Fibroblast of lung (primary cell): ENCODE measurements at regions not wholly inside any gene's neighbourhood (a gene's known extent, or its start where the extent isn't known, plus 50 kb on each side); places are given as distances from the start of the nearest gene placed in this dataset.

Experiments
- DNase-seq, 2 donors: peaks; one replicate each; pipeline versions ENCODE4 v3.0.0 to v3.0.0-alpha.2; 2010; ENCODE audit warnings: low read depth in 2 of 2
- H2AFZ ChIP-seq: 2 replicates; pipeline ENCODE4 v1.5.1; 2012; ENCODE audit warnings: low read length, control low read depth, inconsistent platforms
- H3K27ac ChIP-seq: 2 replicates; pipeline ENCODE4 v1.5.1; 2011; ENCODE audit warnings: low read length, control low read depth; ENCODE audit not compliant: insufficient read depth
- H3K27me3 ChIP-seq: 2 replicates; pipeline ENCODE4 v1.5.1; 2011; ENCODE audit warnings: mild to moderate bottlenecking, low read length; ENCODE audit not compliant: control insufficient read depth, insufficient read depth
- H3K36me3 ChIP-seq: 2 replicates; pipeline ENCODE4 v1.5.1; 2011; ENCODE audit warnings: low read length; ENCODE audit not compliant: control insufficient read depth, insufficient read depth
- H3K4me1 ChIP-seq: 2 replicates; pipeline ENCODE4 v1.5.1; 2011; ENCODE audit warnings: low read length; ENCODE audit not compliant: control insufficient read depth, insufficient read depth; ENCODE audit errors: extremely low read depth
- H3K4me2 ChIP-seq: 2 replicates; pipeline ENCODE4 v1.5.1; 2011; ENCODE audit warnings: low read length, control low read depth; ENCODE audit not compliant: insufficient read depth; ENCODE audit errors: extremely low read depth
- H3K4me3 ChIP-seq, 4 experiments: fragments of 200-600 bp in 1 of 4; sonication (generic) in 1 of 4; replicated peaks in 1 of 4; 2 replicates each; pipeline ENCODE4 v1.5.1; 2011 to 2016; ENCODE audit warnings: low read length in 4 of 4, low read depth in 3 of 4, mild to moderate bottlenecking in 3 of 4, control low read depth in 2 of 4, inconsistent platforms in 1 of 4, mixed read lengths in 1 of 4; ENCODE audit not compliant: insufficient read depth in 1 of 4; ENCODE audit errors: control extremely low read depth in 1 of 4
- H3K79me2 ChIP-seq: 2 replicates; pipeline ENCODE4 v1.5.1; 2012; ENCODE audit warnings: mild to moderate bottlenecking, low read length, inconsistent platforms; ENCODE audit not compliant: control insufficient read depth, insufficient read depth
- H3K9ac ChIP-seq: 2 replicates; pipeline ENCODE4 v1.5.1; 2011; ENCODE audit warnings: mild to moderate bottlenecking, low read length, control low read depth; ENCODE audit not compliant: insufficient read depth
- H3K9me3 ChIP-seq: 2 replicates; pipeline ENCODE4 v1.5.1; 2012; ENCODE audit warnings: low read depth, low read length; ENCODE audit not compliant: control insufficient read depth, insufficient read depth
- H4K20me1 ChIP-seq: 2 replicates; pipeline ENCODE4 v1.5.1; 2011; ENCODE audit warnings: low read length; ENCODE audit not compliant: control insufficient read depth, insufficient read depth; ENCODE audit errors: extremely low read depth
- CTCF ChIP-seq, 2 donors: IDR thresholded peaks in 1 of 2; conservative IDR thresholded peaks in 1 of 2; 1 replicate in 1 of 2; 2 replicates in 1 of 2; pipeline ENCODE4 v1.5.1; 2011 to 2012; ENCODE audit warnings: low read length in 2 of 2, control low read depth in 1 of 2, inconsistent platforms in 1 of 2, low read depth in 1 of 2, mild to moderate bottlenecking in 1 of 2
- EZH2 ChIP-seq: IDR thresholded peaks from 2 replicates; pipeline ENCODE4 v1.5.1; 2012; ENCODE audit warnings: low read length, control low read depth, mild to moderate bottlenecking; ENCODE audit errors: missing control alignments

- H3K27me3 ChIP-seq = no peaks in the 10 kb centered on the region
- H3K79me2 ChIP-seq = no peaks in the 10 kb centered on the region
Observed at GRCh38 chr18:10239991-10240634, 214.3 kb upstream of the APCDD1 start.

GRCh38 chr18:10240973-10241372 lies 213.5 kb upstream of the APCDD1 start:
- Histone ChIP-seq H4K20me1 (no peaks in the 10 kb centered on the region), H3K36me3 (no peaks in the 10 kb centered on the region), H3K27me3 (no peaks in the 10 kb centered on the region), H3K79me2 (no peaks in the 10 kb centered on the region), H2AFZ (no peak overlapping the region), H3K9me3 (no peaks in the 10 kb centered on the region), H3K9ac (no peak overlapping the region), H3K4me1 (no peaks in the 10 kb centered on the region), H3K4me3 (no peak overlapping the region), H3K27ac (no peak overlapping the region), H3K4me2 (no peak overlapping the region)
- TF ChIP-seq EZH2 (no peak), CTCF (conservative IDR thresholded peaks at IDR 0.05 in 1 of 2, IDR thresholded peaks at IDR 0.05 in 1 of 2; ENCODE audit: low read depth in 1 of 2, low read length in 2 of 2) (no peak)
- no peak for DNase-seq

More at GRCh38 chr18:10239991-10240634, 214.3 kb upstream of the APCDD1 start:
- Histone ChIP-seq H3K36me3 (no peaks in the 10 kb centered on the region), H3K9ac (no peak overlapping the region), H3K9me3 (no peaks in the 10 kb centered on the region), H3K4me2 (no peak overlapping the region), H3K4me1 (no peaks in the 10 kb centered on the region), H3K27ac (no peak overlapping the region), H3K4me3 (no peak overlapping the region), H4K20me1 (no peaks in the 10 kb centered on the region), H2AFZ (no peak overlapping the region)
- DNase-seq = no peak
- TF ChIP-seq EZH2 = no peak
- no peak for TF ChIP-seq CTCF (conservative IDR thresholded peaks at IDR 0.05 in 1 of 2, IDR thresholded peaks at IDR 0.05 in 1 of 2; ENCODE audit: low read depth in 1 of 2, low read length in 2 of 2)

- peak in 1 of 2 donors; percentile 16 for DNase-seq
- H3K9ac ChIP-seq = no peak overlapping the region
- no peak overlapping the region for H3K27ac ChIP-seq
Observed at GRCh38 chr18:10241579-10241978, 212.9 kb upstream of the APCDD1 start.

More at GRCh38 chr18:10241579-10241978, 212.9 kb upstream of the APCDD1 start:
- Histone ChIP-seq H4K20me1 (no peaks in the 10 kb centered on the region), H3K36me3 (no peaks in the 10 kb centered on the region), H3K27me3 (no peaks in the 10 kb centered on the region), H3K4me2 (no peak overlapping the region), H2AFZ (no peak overlapping the region), H3K9me3 (no peaks in the 10 kb centered on the region), H3K4me3 (no peak overlapping the region), H3K4me1 (no peaks in the 10 kb centered on the region), H3K79me2 (no peaks in the 10 kb centered on the region)
- TF ChIP-seq EZH2 (no peak), CTCF (conservative IDR thresholded peaks at IDR 0.05 in 1 of 2, IDR thresholded peaks at IDR 0.05 in 1 of 2; ENCODE audit: low read depth in 1 of 2, low read length in 2 of 2) (no peak)
